Hepatocyte (in vitro differentiated cells): ENCODE measurements at regions not wholly inside any gene's neighbourhood (a gene's known extent, or its start where the extent isn't known, plus 50 kb on each side); places are given as distances from the start of the nearest gene placed in this dataset.

Experiments used
- EZH2 ChIP-seq: fragments of 200-600 bp; sonication (generic); IDR thresholded peaks from 2 replicates; pipeline ENCODE4 v1.6.1; 2016; ENCODE audit warnings: antibody characterized with exemption, mild to moderate bottlenecking, borderline replicate concordance
- TF ChIP-seq, protein P1 (sequence below): fragments of 200-600 bp; sonication (generic); IDR thresholded peaks from 2 replicates; pipeline ENCODE4 v1.5.1; 2016; ENCODE audit warnings: antibody characterized with exemption, mild to moderate bottlenecking; ENCODE audit not compliant: poor library complexity

DNA sequence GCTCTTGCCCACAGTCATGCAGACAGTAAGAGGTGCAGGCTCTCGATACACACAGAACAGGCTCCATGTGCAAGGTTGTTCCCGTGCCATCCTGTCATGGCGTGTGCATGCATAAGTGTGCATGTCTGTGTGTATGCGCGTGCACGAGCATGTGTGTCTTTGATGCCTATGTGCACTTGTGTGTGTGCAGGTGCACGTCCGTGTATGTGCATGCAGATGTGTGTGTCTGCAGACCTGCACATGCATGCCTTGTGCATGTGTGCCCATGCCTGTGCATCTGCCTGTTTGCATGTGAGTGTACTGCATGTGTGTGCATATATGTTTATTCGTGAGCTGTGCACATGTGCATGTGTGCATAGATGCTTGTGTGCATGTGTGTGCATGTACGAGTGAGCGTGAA lies 309.8 kb downstream of the TMEM121 start:
- TF ChIP-seq, protein P1, sequence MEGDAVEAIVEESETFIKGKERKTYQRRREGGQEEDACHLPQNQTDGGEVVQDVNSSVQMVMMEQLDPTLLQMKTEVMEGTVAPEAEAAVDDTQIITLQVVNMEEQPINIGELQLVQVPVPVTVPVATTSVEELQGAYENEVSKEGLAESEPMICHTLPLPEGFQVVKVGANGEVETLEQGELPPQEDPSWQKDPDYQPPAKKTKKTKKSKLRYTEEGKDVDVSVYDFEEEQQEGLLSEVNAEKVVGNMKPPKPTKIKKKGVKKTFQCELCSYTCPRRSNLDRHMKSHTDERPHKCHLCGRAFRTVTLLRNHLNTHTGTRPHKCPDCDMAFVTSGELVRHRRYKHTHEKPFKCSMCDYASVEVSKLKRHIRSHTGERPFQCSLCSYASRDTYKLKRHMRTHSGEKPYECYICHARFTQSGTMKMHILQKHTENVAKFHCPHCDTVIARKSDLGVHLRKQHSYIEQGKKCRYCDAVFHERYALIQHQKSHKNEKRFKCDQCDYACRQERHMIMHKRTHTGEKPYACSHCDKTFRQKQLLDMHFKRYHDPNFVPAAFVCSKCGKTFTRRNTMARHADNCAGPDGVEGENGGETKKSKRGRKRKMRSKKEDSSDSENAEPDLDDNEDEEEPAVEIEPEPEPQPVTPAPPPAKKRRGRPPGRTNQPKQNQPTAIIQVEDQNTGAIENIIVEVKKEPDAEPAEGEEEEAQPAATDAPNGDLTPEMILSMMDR: no peak
- no peak for TF ChIP-seq EZH2
